ENCODE measurements at regions not wholly inside any gene's neighbourhood (a gene's known extent, or its start where the extent isn't known, plus 50 kb on each side); places are given as distances from the start of the nearest gene placed in this dataset.

DNA sequence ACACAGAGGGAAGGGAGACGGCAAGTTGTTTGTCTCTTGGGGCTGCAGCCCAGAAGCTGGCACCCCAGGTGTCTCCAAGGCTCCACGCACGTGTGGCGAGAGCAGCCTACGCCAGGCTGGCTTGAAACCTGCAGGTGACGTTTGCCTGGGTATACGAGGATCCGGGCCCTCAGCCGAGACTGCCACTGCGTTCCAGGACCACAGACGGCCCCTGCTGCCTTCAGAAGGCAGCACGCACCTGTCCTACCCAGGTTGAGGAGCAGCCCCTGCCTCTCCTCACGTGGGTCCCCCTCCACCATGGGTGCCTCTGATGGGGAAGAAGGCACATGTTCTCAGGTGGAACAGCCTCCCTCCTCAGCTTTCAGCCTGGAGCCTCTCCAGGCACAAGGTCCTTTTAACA, 75.3 kb upstream of the PRR20G start:
- no peak for DNase-seq
- Histone ChIP-seq H3K36me3 (no peaks in the 10 kb centered on the region), H3K27ac (no peak overlapping the region), H3K9me3 (no peaks in the 10 kb centered on the region), H3K4me3 (no peak overlapping the region), H3K27me3 (no peaks in the 10 kb centered on the region), H3K4me1 (no peaks in the 10 kb centered on the region)
- intact Hi-C loops (cut with DNase I; ENCODE audit: low total_unique reads), result no loop called here
- TF ChIP-seq POLR2A (IDR thresholded peaks at IDR 0.05), result no peak
- TF ChIP-seq, protein P1, sequence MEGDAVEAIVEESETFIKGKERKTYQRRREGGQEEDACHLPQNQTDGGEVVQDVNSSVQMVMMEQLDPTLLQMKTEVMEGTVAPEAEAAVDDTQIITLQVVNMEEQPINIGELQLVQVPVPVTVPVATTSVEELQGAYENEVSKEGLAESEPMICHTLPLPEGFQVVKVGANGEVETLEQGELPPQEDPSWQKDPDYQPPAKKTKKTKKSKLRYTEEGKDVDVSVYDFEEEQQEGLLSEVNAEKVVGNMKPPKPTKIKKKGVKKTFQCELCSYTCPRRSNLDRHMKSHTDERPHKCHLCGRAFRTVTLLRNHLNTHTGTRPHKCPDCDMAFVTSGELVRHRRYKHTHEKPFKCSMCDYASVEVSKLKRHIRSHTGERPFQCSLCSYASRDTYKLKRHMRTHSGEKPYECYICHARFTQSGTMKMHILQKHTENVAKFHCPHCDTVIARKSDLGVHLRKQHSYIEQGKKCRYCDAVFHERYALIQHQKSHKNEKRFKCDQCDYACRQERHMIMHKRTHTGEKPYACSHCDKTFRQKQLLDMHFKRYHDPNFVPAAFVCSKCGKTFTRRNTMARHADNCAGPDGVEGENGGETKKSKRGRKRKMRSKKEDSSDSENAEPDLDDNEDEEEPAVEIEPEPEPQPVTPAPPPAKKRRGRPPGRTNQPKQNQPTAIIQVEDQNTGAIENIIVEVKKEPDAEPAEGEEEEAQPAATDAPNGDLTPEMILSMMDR (IDR thresholded peaks at IDR 0.05), result no peak

DNA sequence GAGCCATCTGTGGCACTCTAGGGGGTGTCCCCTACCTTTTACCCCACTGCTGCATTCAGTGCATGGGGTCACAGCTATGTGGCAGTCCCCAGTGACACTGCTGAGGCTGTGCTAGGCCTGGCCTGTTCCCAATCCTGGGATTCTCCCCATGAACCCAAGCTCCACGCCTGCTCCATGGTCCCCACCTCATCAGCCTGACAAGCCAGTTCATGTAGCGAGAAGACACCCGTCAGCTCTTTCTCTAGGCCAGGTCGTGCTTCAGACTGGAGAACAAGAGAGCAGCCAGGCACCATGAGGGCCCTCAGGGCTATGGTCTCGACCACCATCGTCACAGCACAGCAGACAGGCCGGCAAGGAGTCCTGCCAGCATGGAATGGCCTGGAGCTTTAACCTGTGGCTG, 72.8 kb upstream of the PRR20G start:
- Histone ChIP-seq H3K27ac (no peak overlapping the region), H3K9me3 (no peaks in the 10 kb centered on the region), H3K36me3 (no peaks in the 10 kb centered on the region), H3K27me3 (no peaks in the 10 kb centered on the region), H3K4me1 (no peaks in the 10 kb centered on the region), H3K4me3 (no peak overlapping the region)
- TF ChIP-seq, protein P1 (IDR thresholded peaks at IDR 0.05), result no peak
- TF ChIP-seq POLR2A (IDR thresholded peaks at IDR 0.05), result no peak
- intact Hi-C loops (cut with DNase I; ENCODE audit: low total_unique reads), result no loop called here
- no peak for DNase-seq

DNA sequence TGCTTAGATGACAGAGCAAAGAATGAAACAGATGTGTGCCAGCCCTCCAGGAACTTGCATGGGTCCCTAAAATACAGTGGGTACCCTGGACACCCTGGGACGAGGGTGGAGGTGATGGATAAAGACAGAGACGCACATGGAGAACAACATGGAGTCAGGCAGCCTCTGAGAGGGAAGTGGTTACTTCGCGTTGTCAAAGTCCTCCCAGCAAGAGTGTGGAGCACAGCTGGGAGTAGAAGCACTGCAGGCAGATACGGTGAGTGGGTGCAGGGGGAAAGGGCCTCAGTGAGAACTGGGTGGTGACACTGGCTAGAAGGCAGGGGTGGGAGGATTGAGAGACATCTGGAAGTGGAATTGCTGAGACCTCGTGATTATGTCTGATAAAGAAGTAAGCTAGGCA, 70.8 kb upstream of the PRR20G start:
- intact Hi-C loops (cut with DNase I; ENCODE audit: low total_unique reads), result no loop called here
- Histone ChIP-seq H3K9me3 (no peaks in the 10 kb centered on the region), H3K27ac (no peak overlapping the region), H3K4me1 (no peaks in the 10 kb centered on the region), H3K27me3 (no peaks in the 10 kb centered on the region), H3K4me3 (no peak overlapping the region), H3K36me3 (no peaks in the 10 kb centered on the region)
- no peak for DNase-seq
- TF ChIP-seq, protein P1 (IDR thresholded peaks at IDR 0.05), result no peak
- no peak for TF ChIP-seq POLR2A (IDR thresholded peaks at IDR 0.05)

DNA sequence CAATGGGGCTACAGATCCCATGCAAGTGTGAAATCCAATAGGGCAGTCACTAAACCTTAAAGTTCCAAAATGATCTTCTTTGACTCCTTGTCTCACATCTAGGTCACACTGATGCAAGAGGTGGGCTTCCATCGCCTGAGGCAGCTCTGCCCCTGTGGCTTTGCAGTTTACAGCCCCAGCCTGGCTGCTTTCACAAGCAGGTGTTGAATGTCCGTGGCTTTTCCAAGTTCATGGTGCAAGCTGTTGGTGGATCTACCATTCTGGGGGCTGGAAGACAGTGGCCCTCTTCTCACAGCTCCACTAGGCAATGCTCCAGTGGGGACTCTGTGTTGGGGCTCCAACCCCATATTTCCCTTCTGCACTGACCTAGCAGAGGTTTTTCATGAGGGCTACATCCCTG, 68.5 kb upstream of the PRR20G start:
- intact Hi-C loops (cut with DNase I; ENCODE audit: low total_unique reads), result no loop called here
- H3K27ac ChIP-seq, result no peak overlapping the region

DNA sequence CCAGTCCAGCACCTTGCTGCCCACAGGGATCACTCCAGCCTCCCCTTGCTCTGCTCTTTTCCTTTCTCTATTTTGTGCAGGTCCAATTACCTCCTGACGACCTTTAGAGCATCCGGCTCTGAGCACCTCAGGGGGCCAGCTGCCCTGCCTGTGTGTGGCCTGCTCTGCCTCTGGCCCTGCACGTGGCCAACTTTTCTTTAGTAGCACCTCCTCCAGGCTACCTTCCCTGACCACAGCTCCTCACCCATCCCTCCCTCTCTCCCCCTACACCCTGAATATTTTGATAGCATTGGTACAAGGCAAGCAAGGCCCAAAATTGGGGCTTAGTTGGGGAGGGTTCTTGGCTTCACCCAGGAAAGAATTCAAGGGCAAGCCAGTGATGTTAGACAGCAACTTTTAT, 66.9 kb upstream of the PRR20G start:
- TF ChIP-seq POLR2A (IDR thresholded peaks at IDR 0.05), result no peak
- TF ChIP-seq, protein P1 (IDR thresholded peaks at IDR 0.05), result no peak
- intact Hi-C loops (cut with DNase I; ENCODE audit: low total_unique reads), result no loop called here
- H3K4me1 ChIP-seq, result no peaks in the 10 kb centered on the region
- H3K27me3 ChIP-seq, result no peaks in the 10 kb centered on the region
- no peak for DNase-seq
- no peak overlapping the region for H3K4me3 ChIP-seq
- H3K36me3 ChIP-seq, result no peaks in the 10 kb centered on the region
- no peaks in the 10 kb centered on the region for H3K9me3 ChIP-seq
- H3K27ac ChIP-seq, result no peak overlapping the region

More for the DNA sequence above, 68.5 kb upstream of the PRR20G start:
- TF ChIP-seq, protein P1 (IDR thresholded peaks at IDR 0.05), result no peak
- no peak for TF ChIP-seq POLR2A (IDR thresholded peaks at IDR 0.05)
- Histone ChIP-seq H3K27me3 (no peaks in the 10 kb centered on the region), H3K4me3 (no peak overlapping the region), H3K9me3 (no peaks in the 10 kb centered on the region), H3K36me3 (no peaks in the 10 kb centered on the region), H3K4me1 (no peaks in the 10 kb centered on the region)
- no peak for DNase-seq

Measured in uterus (tissue), 3 donors.